ENCODE measurements at regions not wholly inside any gene's neighbourhood (a gene's known extent, or its start where the extent isn't known, plus 50 kb on each side); places are given as distances from the start of the nearest gene placed in this dataset.

DNA sequence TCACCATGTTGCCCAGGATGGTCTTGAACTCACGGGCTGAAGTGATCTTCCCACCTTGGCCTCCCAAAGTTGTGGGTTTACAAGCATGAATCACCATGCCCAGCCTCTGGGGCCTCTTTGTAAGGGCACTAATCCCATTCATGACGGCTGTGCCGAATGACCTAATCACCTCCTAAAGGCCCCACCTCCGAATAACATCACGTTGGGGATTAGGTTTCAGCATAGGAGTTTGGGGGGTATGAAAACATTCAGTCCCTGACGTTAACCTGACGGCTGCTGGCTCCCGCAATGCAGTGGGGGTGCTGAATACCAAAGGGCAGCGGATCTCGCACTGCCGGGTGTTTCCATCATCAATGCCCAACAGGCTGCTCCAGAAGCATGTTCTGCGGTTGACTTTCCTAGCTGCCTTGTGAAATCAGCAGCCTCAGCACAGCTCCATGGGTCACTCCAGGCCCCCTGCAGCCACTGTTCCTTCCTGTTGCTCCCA lies 120.8 kb upstream of the SEC14L1 start:
- TF ChIP-seq CTCF (IDR thresholded peaks at IDR 0.05 in 8 of 11, conservative IDR thresholded peaks at IDR 0.05 in 3 of 11): no peak
- no peak for TF ChIP-seq POLR2AphosphoS5 (IDR thresholded peaks at IDR 0.05)
- TF ChIP-seq POLR2A (IDR thresholded peaks at IDR 0.05): no peak
